Amniotic stem cell (primary cell): ENCODE measurements at regions not wholly inside any gene's neighbourhood (a gene's known extent, or its start where the extent isn't known, plus 50 kb on each side); places are given as distances from the start of the nearest gene placed in this dataset.

Source experiments
- DNase-seq: peaks from one replicate; lab custom pipeline; 2025; lab: John Stamatoyannopoulos, UW

GRCh38 chr11:43626798-43627197 is 53.7 kb upstream of the HSD17B12 start:
- no peak for DNase-seq
